ENCODE measurements at regions not wholly inside any gene's neighbourhood (a gene's known extent, or its start where the extent isn't known, plus 50 kb on each side); places are given as distances from the start of the nearest gene placed in this dataset.

DNA sequence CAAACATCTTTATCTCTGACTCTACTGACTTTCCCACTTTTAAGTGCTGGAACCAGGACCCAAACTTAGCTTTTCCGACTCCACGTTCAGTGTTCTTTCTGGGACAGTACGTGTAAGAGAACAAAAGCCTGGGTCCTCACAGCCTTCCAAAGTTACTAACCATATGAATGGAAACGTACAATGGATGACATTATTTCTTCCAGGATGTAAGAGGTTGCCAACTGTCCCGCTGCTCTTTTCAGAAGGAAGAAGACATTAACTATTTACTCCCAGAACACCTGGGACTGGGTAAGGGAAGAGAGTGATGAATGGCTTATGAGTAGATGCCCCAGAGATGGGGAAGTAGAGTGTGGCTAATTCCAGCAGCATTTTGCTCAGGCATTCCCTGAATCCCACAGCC is 114.7 kb downstream of the TRAPPC11 start:
- Mint-ChIP-seq H3K4me1 (ENCODE audit: low read depth) (no peaks in the 10 kb centered on the region), H3K36me3 (ENCODE audit: low read depth) (no peaks in the 10 kb centered on the region), H3K9me3 (ENCODE audit: low read depth) (peaks cover 5% of the 10 kb centered on the region), H3K4me3 (ENCODE audit: unreplicated experiment) (no peak overlapping the region), H3K27me3 (ENCODE audit: low read depth) (peaks cover 13% of the 10 kb centered on the region), H3K27ac (ENCODE audit: unreplicated experiment) (no peak overlapping the region)
- TF ChIP-seq, protein P1, sequence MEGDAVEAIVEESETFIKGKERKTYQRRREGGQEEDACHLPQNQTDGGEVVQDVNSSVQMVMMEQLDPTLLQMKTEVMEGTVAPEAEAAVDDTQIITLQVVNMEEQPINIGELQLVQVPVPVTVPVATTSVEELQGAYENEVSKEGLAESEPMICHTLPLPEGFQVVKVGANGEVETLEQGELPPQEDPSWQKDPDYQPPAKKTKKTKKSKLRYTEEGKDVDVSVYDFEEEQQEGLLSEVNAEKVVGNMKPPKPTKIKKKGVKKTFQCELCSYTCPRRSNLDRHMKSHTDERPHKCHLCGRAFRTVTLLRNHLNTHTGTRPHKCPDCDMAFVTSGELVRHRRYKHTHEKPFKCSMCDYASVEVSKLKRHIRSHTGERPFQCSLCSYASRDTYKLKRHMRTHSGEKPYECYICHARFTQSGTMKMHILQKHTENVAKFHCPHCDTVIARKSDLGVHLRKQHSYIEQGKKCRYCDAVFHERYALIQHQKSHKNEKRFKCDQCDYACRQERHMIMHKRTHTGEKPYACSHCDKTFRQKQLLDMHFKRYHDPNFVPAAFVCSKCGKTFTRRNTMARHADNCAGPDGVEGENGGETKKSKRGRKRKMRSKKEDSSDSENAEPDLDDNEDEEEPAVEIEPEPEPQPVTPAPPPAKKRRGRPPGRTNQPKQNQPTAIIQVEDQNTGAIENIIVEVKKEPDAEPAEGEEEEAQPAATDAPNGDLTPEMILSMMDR (IDR thresholded peaks at IDR 0.05) = no peak
- DNase-seq (ENCODE audit: low spot score) = no peak

DNA sequence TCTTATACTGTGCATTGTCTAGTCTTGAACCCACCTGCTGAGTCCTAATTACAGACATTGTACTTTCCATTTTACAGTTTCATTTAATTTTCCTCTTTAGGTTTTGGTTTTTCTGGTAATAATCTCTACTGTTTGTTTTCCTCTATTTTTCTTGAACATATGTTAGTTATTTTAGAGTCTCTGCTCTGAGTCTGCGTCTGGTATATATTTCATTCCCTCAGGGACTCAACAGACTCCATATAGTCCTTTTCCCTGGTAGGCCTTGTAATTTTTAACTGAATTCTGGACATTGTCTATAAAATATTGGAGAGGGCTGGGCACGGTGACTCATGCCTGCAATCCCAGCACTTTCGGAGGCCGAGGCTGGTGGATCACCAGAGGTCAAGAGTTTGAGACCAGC is 121.8 kb upstream of the STOX2 start:
- no peak overlapping the region for H3K27ac Mint-ChIP-seq (ENCODE audit: unreplicated experiment)
- DNase-seq (ENCODE audit: low spot score) = no peak

DNA sequence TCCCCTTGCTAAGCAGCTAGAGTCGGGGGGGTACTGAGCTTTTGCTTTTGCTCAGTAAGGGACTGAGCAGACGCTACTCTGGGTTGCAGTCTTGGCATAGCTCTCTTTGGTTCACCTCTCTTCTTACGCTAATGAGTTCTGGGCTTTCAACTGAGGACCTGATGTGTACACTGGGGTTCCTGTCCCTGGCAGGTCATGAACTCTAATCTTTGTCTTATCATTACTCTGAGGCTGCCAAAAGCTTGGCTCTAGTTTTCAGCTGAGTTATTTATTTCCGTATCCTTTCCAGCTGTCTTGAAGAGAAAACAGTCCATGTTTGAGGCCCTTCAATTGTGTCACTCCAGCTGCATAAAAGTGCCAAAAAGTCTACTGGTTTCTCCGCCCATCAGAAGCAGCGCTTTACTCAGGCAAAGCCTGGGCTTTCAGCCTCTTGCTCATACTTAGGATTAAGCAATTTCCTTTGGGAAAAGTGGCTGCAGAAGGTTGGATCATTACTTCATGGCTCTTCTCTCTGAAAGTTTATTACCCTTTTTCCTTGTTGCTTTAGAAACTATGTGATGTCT is 121.0 kb upstream of the STOX2 start:
- no peak overlapping the region for H3K4me3 Mint-ChIP-seq (ENCODE audit: unreplicated experiment)
- DNase-seq (ENCODE audit: low spot score) = no peak
- H3K4me1 Mint-ChIP-seq (ENCODE audit: low read depth) = peaks cover 5% of the 10 kb centered on the region
- H3K36me3 Mint-ChIP-seq (ENCODE audit: low read depth) = peaks cover 2% of the 10 kb centered on the region
- no peak overlapping the region for H3K27ac Mint-ChIP-seq (ENCODE audit: unreplicated experiment)
- H3K9me3 Mint-ChIP-seq (ENCODE audit: low read depth) = peaks cover 3% of the 10 kb centered on the region
- TF ChIP-seq, protein P1 (IDR thresholded peaks at IDR 0.05) = no peak
- H3K27me3 Mint-ChIP-seq (ENCODE audit: low read depth) = peaks cover 12% of the 10 kb centered on the region

More for the DNA sequence above, 121.8 kb upstream of the STOX2 start:
- Mint-ChIP-seq H3K9me3 (ENCODE audit: low read depth) (peaks cover 2% of the 10 kb centered on the region), H3K4me3 (ENCODE audit: unreplicated experiment) (no peak overlapping the region), H3K27me3 (ENCODE audit: low read depth) (peaks cover 13% of the 10 kb centered on the region), H3K4me1 (ENCODE audit: low read depth) (peaks cover 5% of the 10 kb centered on the region), H3K36me3 (ENCODE audit: low read depth) (peaks cover 2% of the 10 kb centered on the region)
- TF ChIP-seq, protein P1 (IDR thresholded peaks at IDR 0.05) = no peak

DNA sequence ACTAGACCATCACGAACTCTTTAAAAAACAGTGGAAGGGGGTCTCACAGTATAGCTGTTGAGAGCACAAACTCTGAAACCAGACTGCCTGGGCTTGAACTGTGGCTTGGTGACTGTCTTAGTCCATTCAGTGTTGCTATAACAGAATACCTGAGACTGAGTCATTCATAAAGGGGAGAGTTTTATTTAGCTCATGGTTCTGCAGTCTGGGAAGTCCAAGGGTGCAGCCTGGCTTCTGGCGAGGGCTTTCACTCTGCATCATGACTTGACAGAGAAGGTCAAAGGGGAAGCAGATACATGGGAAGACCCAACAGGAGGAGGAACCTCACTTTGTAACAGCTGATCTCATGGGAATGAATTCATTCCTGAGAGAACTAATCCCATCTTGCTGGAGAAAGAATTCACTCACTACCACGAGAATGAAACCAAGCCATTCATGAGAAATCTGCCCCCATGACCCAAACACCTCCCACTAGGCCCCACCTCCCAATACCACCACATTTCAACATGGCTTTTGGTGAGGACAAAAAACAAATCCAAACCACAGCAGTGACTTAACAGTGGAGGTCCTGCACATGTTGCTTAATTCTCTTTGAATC is 116.7 kb upstream of the STOX2 start:
- H3K4me1 Mint-ChIP-seq (ENCODE audit: low read depth) = peaks cover 5% of the 10 kb centered on the region
- H3K4me3 Mint-ChIP-seq (ENCODE audit: unreplicated experiment) = no peak overlapping the region
- H3K27ac Mint-ChIP-seq (ENCODE audit: unreplicated experiment) = no peak overlapping the region
- peaks cover 12% of the 10 kb centered on the region for H3K27me3 Mint-ChIP-seq (ENCODE audit: low read depth)
- H3K9me3 Mint-ChIP-seq (ENCODE audit: low read depth) = peaks cover 15% of the 10 kb centered on the region
- DNase-seq (ENCODE audit: low spot score) = no peak
- TF ChIP-seq, protein P1 (IDR thresholded peaks at IDR 0.05) = no peak
- peaks cover 1% of the 10 kb centered on the region for H3K36me3 Mint-ChIP-seq (ENCODE audit: low read depth)

DNA sequence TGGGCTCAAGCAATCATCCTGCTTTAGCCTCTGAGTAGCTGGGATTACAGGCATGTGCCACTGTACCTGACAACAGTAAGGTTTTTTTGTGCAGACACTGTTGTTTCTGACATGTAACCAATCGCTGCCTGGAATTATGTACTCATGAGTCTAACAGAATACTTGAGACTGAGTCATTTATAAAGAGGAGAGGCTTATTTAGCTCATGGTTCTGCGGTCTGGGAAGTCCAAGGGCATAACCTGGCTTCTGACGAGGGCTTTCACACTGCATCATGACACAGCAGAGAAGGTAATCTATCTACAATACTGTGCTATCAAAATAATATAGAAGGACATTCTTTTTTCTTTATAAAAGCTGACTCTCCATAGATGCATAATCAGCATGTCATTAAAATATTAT is 115.5 kb upstream of the STOX2 start:
- DNase-seq (ENCODE audit: low spot score) = no peak
- H3K4me1 Mint-ChIP-seq (ENCODE audit: low read depth) = no peaks in the 10 kb centered on the region
- peaks cover 4% of the 10 kb centered on the region for H3K36me3 Mint-ChIP-seq (ENCODE audit: low read depth)
- H3K27ac Mint-ChIP-seq (ENCODE audit: unreplicated experiment) = no peak overlapping the region
- H3K9me3 Mint-ChIP-seq (ENCODE audit: low read depth) = peaks cover 26% of the 10 kb centered on the region
- H3K4me3 Mint-ChIP-seq (ENCODE audit: unreplicated experiment) = no peak overlapping the region
- TF ChIP-seq, protein P1 (IDR thresholded peaks at IDR 0.05) = no peak
- peaks cover 14% of the 10 kb centered on the region for H3K27me3 Mint-ChIP-seq (ENCODE audit: low read depth)
